ENCODE measurements at regions not wholly inside any gene's neighbourhood (a gene's known extent, or its start where the extent isn't known, plus 50 kb on each side); places are given as distances from the start of the nearest gene placed in this dataset.

GRCh38 chr5:3217771-3218495 is 377.7 kb upstream of the IRX1 start:
- TF ChIP-seq CTCF (IDR thresholded peaks at IDR 0.05) (no peak), POLR2A (IDR thresholded peaks at IDR 0.05) (no peak)

Measured in lower leg skin (tissue), 3 donors.